ENCODE measurements at regions not wholly inside any gene's neighbourhood (a gene's known extent, or its start where the extent isn't known, plus 50 kb on each side); places are given as distances from the start of the nearest gene placed in this dataset.
A peak's percentile ranks its signal among the peaks of the same experiment; 100 is the strongest.

DNA sequence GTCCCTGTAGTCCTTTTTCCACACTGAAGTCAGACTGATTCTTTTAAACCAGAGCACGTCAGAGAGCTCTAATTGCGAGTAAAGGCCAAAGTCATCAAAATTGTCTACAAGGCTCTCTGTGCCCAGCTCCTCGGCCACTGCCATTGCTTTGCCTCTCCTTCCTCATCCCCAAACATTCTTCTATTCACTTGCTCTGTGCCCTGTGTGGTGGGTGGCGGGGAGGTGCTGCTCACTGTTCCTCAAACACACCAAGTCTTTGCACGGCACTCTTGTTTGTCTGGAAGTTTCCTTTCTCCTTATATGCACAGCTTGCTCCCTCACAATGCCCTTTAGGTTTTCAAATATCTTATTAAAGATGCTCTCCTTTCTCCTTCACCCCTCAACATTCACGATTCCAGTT is 100.1 kb upstream of the FSHR start:
- Histone ChIP-seq H3K79me1 (replicated peaks; ENCODE audit: low read length, poor library complexity, severe bottlenecking) (no peaks in the 10 kb centered on the region), H3K4ac (ENCODE audit: low read depth in 1 of 2, low read length in 2 of 2) (no peak overlapping the region), H3K14ac (ENCODE audit: low read length in 2 of 2) (no peak overlapping the region), H2AK5ac (ENCODE audit: low read length, severe bottlenecking) (no peak overlapping the region), H3K27ac (ENCODE audit: low read length, poor library complexity, severe bottlenecking) (no peak overlapping the region), H3K23ac (ENCODE audit: low read length in 2 of 2) (no peak overlapping the region), H3K4me1 (ENCODE audit: control insufficient read depth, insufficient read depth, low read depth, low read length) (no peaks in the 10 kb centered on the region), H2BK15ac (ENCODE audit: low read depth, poor library complexity, severe bottlenecking) (no peak overlapping the region), H3K18ac (ENCODE audit: low read depth in 1 of 2, low read length in 2 of 2) (no peak overlapping the region), H3K4me2 (ENCODE audit: low read length, poor library complexity, severe bottlenecking) (no peak overlapping the region), H4K8ac (ENCODE audit: low read length) (no peak overlapping the region), H2BK5ac (ENCODE audit: low read depth, low read length, poor library complexity, severe bottlenecking) (no peak overlapping the region), H3K36me3 (ENCODE audit: control insufficient read depth in 1 of 2, insufficient read depth in 2 of 2, low read depth in 1 of 2, low read length in 2 of 2) (no peaks in the 10 kb centered on the region), H3K4me3 (ENCODE audit: insufficient read depth in 1 of 2, low read depth in 1 of 2, low read length in 2 of 2) (no peak overlapping the region), H3K9me3 (ENCODE audit: control insufficient read depth, low read length) (no peaks in the 10 kb centered on the region), H2BK120ac (ENCODE audit: low read depth, low read length) (no peak overlapping the region), H2BK12ac (ENCODE audit: low read length in 2 of 2) (peak overlapping the region in 1 of 2 experiments; percentile 18), H3K9ac (ENCODE audit: low read length) (no peak overlapping the region), H2AFZ (ENCODE audit: low read depth, low read length) (no peak overlapping the region), H4K91ac (ENCODE audit: low read length) (no peak overlapping the region), H3K27me3 (ENCODE audit: control insufficient read depth in 1 of 2, insufficient read depth in 1 of 2, low read length in 2 of 2) (no peaks in the 10 kb centered on the region)
- WGBS = 90% methylated on average over 5 of the region's 6 CpGs
- no peak for DNase-seq

DNA sequence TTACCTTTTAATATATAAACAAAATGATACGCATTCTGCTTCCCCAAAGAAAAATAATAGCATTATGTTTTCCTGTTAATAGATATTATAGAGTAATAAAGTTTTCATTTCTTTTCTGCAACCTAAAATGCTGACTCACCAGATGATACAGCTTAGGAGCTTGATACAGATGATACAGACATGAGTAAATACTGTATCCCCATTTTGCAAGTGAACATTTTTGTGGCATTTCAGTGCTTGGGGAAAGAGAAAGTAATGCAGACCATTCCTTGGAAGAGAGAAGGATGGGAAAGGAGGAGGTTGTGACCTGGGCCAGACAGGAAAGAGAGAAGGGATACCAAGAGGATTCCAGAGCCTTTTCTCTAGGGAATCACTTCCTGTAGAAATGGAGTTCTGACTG is 97.5 kb upstream of the FSHR start:
- peak overlapping the region; percentile 3 for H3K27ac ChIP-seq (ENCODE audit: low read length, poor library complexity, severe bottlenecking)
- H3K4ac ChIP-seq (ENCODE audit: low read depth in 1 of 2, low read length in 2 of 2) = no peak overlapping the region
- no peaks in the 10 kb centered on the region for H3K4me1 ChIP-seq (ENCODE audit: control insufficient read depth, insufficient read depth, low read depth, low read length)
- no CpG with 5 or more reads among the region's 1 CpG for WGBS
- H3K9ac ChIP-seq (ENCODE audit: low read length) = peak overlapping the region; percentile 35
- no peak overlapping the region for H3K18ac ChIP-seq (ENCODE audit: low read depth in 1 of 2, low read length in 2 of 2)
- no peak overlapping the region for H2BK120ac ChIP-seq (ENCODE audit: low read depth, low read length)
- H3K27me3 ChIP-seq (ENCODE audit: control insufficient read depth in 1 of 2, insufficient read depth in 1 of 2, low read length in 2 of 2) = no peaks in the 10 kb centered on the region
- H2BK15ac ChIP-seq (ENCODE audit: low read depth, poor library complexity, severe bottlenecking) = no peak overlapping the region
- H3K4me3 ChIP-seq (ENCODE audit: insufficient read depth in 1 of 2, low read depth in 1 of 2, low read length in 2 of 2) = no peak overlapping the region
- no peak overlapping the region for H3K23ac ChIP-seq (ENCODE audit: low read length in 2 of 2)
- H3K9me3 ChIP-seq (ENCODE audit: control insufficient read depth, low read length) = no peaks in the 10 kb centered on the region
- no peak overlapping the region for H3K4me2 ChIP-seq (ENCODE audit: low read length, poor library complexity, severe bottlenecking)
- no peak overlapping the region for H2AK5ac ChIP-seq (ENCODE audit: low read length, severe bottlenecking)
- H4K8ac ChIP-seq (ENCODE audit: low read length) = no peak overlapping the region
- no peaks in the 10 kb centered on the region for H3K79me1 ChIP-seq (replicated peaks; ENCODE audit: low read length, poor library complexity, severe bottlenecking)
- no peak overlapping the region for H4K91ac ChIP-seq (ENCODE audit: low read length)
- no peak overlapping the region for H2AFZ ChIP-seq (ENCODE audit: low read depth, low read length)
- no peaks in the 10 kb centered on the region for H3K36me3 ChIP-seq (ENCODE audit: control insufficient read depth in 1 of 2, insufficient read depth in 2 of 2, low read depth in 1 of 2, low read length in 2 of 2)
- H2BK5ac ChIP-seq (ENCODE audit: low read depth, low read length, poor library complexity, severe bottlenecking) = no peak overlapping the region
- H2BK12ac ChIP-seq (ENCODE audit: low read length in 2 of 2) = no peak overlapping the region
- H3K14ac ChIP-seq (ENCODE audit: low read length in 2 of 2) = no peak overlapping the region
- peak; percentile 86 for DNase-seq

DNA sequence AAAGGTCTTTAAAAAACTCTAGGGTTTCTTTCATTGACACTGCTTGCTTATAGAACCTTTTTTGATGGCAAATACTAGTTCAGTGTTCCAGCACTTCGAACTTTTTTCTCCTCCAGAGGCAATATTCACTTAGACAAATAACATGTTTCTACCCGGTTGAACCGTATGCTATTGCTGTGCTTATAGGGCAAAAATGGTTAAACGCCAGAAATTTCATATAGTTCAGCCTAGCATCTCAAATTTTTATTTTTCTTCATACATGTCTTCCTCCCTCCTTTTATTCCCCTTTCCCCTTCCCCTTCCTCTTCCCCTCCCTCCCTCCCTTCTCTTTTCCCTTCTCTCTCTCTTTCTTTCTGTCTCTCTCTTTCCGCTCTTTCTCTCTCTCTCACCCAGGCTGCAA is 96.9 kb upstream of the FSHR start:
- H4K91ac ChIP-seq (ENCODE audit: low read length) = no peak overlapping the region
- H3K79me1 ChIP-seq (replicated peaks; ENCODE audit: low read length, poor library complexity, severe bottlenecking) = no peaks in the 10 kb centered on the region
- no peak overlapping the region for H2BK5ac ChIP-seq (ENCODE audit: low read depth, low read length, poor library complexity, severe bottlenecking)
- H3K18ac ChIP-seq (ENCODE audit: low read depth in 1 of 2, low read length in 2 of 2) = no peak overlapping the region
- no peak overlapping the region for H3K4me3 ChIP-seq (ENCODE audit: insufficient read depth in 1 of 2, low read depth in 1 of 2, low read length in 2 of 2)
- no peaks in the 10 kb centered on the region for H3K36me3 ChIP-seq (ENCODE audit: control insufficient read depth in 1 of 2, insufficient read depth in 2 of 2, low read depth in 1 of 2, low read length in 2 of 2)
- no peak overlapping the region for H4K8ac ChIP-seq (ENCODE audit: low read length)
- no peaks in the 10 kb centered on the region for H3K27me3 ChIP-seq (ENCODE audit: control insufficient read depth in 1 of 2, insufficient read depth in 1 of 2, low read length in 2 of 2)
- H3K14ac ChIP-seq (ENCODE audit: low read length in 2 of 2) = no peak overlapping the region
- 96% methylated on average over 5 of the region's 5 CpGs for WGBS
- H3K9me3 ChIP-seq (ENCODE audit: control insufficient read depth, low read length) = no peaks in the 10 kb centered on the region
- H3K4ac ChIP-seq (ENCODE audit: low read depth in 1 of 2, low read length in 2 of 2) = no peak overlapping the region
- no peak overlapping the region for H2BK15ac ChIP-seq (ENCODE audit: low read depth, poor library complexity, severe bottlenecking)
- no peak overlapping the region for H2AFZ ChIP-seq (ENCODE audit: low read depth, low read length)
- H2BK120ac ChIP-seq (ENCODE audit: low read depth, low read length) = peak overlapping the region; percentile 15
- peak overlapping the region; percentile 24 for H3K9ac ChIP-seq (ENCODE audit: low read length)
- no peak overlapping the region for H3K23ac ChIP-seq (ENCODE audit: low read length in 2 of 2)
- H2BK12ac ChIP-seq (ENCODE audit: low read length in 2 of 2) = no peak overlapping the region
- H3K4me1 ChIP-seq (ENCODE audit: control insufficient read depth, insufficient read depth, low read depth, low read length) = no peaks in the 10 kb centered on the region
- no peak overlapping the region for H2AK5ac ChIP-seq (ENCODE audit: low read length, severe bottlenecking)
- no peak overlapping the region for H3K27ac ChIP-seq (ENCODE audit: low read length, poor library complexity, severe bottlenecking)
- no peak overlapping the region for H3K4me2 ChIP-seq (ENCODE audit: low read length, poor library complexity, severe bottlenecking)
- no peak for DNase-seq

DNA sequence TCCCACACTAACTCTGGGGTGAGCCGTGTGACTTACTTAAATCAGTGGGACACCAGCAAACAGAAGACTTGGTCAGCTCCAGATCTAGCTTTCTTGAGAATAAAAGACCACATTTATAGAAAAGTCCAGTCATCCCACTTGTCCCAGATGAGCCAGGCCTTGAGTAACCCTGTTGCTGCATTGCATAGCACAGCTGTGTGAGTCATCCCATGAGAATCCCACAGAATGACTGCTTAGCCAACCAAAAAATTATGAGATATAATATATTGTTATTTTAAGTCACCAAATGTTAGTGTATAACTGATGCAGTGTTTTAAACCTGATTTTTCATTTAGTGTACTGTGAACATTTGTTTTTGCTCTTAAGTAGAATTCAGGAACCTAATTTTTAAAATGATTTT is 94.2 kb upstream of the FSHR start:
- no peak overlapping the region for H4K8ac ChIP-seq (ENCODE audit: low read length)
- H3K14ac ChIP-seq (ENCODE audit: low read length in 2 of 2) = no peak overlapping the region
- DNase-seq = peak; percentile 94
- no peak overlapping the region for H4K91ac ChIP-seq (ENCODE audit: low read length)
- no peaks in the 10 kb centered on the region for H3K4me1 ChIP-seq (ENCODE audit: control insufficient read depth, insufficient read depth, low read depth, low read length)
- H3K36me3 ChIP-seq (ENCODE audit: control insufficient read depth in 1 of 2, insufficient read depth in 2 of 2, low read depth in 1 of 2, low read length in 2 of 2) = no peaks in the 10 kb centered on the region
- H3K27ac ChIP-seq (ENCODE audit: low read length, poor library complexity, severe bottlenecking) = peak overlapping the region; percentile 94
- H2AFZ ChIP-seq (ENCODE audit: low read depth, low read length) = no peak overlapping the region
- no peak overlapping the region for H3K23ac ChIP-seq (ENCODE audit: low read length in 2 of 2)
- WGBS = 5% methylated on average over 1 of the region's 1 CpG
- H3K4ac ChIP-seq (ENCODE audit: low read depth in 1 of 2, low read length in 2 of 2) = no peak overlapping the region
- H2BK120ac ChIP-seq (ENCODE audit: low read depth, low read length) = no peak overlapping the region
- no peak overlapping the region for H2BK15ac ChIP-seq (ENCODE audit: low read depth, poor library complexity, severe bottlenecking)
- H2BK12ac ChIP-seq (ENCODE audit: low read length in 2 of 2) = no peak overlapping the region
- H3K18ac ChIP-seq (ENCODE audit: low read depth in 1 of 2, low read length in 2 of 2) = no peak overlapping the region
- peak overlapping the region; percentile 45 for H3K9ac ChIP-seq (ENCODE audit: low read length)
- H2BK5ac ChIP-seq (ENCODE audit: low read depth, low read length, poor library complexity, severe bottlenecking) = no peak overlapping the region
- no peaks in the 10 kb centered on the region for H3K9me3 ChIP-seq (ENCODE audit: control insufficient read depth, low read length)
- H2AK5ac ChIP-seq (ENCODE audit: low read length, severe bottlenecking) = no peak overlapping the region
- H3K4me2 ChIP-seq (ENCODE audit: low read length, poor library complexity, severe bottlenecking) = peak overlapping the region; percentile 50
- H3K79me1 ChIP-seq (replicated peaks; ENCODE audit: low read length, poor library complexity, severe bottlenecking) = no peaks in the 10 kb centered on the region
- H3K27me3 ChIP-seq (ENCODE audit: control insufficient read depth in 1 of 2, insufficient read depth in 1 of 2, low read length in 2 of 2) = no peaks in the 10 kb centered on the region
- no peak overlapping the region for H3K4me3 ChIP-seq (ENCODE audit: insufficient read depth in 1 of 2, low read depth in 1 of 2, low read length in 2 of 2)

Measured in mesenchymal stem cell (in vitro differentiated cells and primary cell).